ENCODE measurements at regions not wholly inside any gene's neighbourhood (a gene's known extent, or its start where the extent isn't known, plus 50 kb on each side); places are given as distances from the start of the nearest gene placed in this dataset.

DNA sequence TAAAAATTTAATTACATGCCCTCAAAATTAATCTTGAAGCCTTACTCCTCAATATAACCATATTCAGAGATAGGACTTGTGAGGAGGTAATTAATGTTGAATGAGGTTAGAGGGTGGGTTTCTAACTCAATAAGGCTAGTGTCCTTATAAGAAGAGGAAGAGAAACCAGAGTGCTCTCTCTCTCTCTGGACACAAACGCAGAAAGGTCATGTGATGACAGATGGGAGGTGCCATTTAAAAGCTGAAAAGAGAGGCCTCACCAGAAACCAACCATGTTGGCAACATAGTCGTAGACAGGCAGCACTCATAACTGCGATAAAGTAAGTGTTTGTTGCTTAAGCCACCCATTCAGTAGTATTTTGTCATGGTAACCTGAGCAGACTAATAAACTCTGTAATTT is 378.5 kb upstream of the LMO3 start (continued):
- no peak for TF ChIP-seq MAX (CRISPR knock-in tag; IDR thresholded peaks at IDR 0.05)

DNA sequence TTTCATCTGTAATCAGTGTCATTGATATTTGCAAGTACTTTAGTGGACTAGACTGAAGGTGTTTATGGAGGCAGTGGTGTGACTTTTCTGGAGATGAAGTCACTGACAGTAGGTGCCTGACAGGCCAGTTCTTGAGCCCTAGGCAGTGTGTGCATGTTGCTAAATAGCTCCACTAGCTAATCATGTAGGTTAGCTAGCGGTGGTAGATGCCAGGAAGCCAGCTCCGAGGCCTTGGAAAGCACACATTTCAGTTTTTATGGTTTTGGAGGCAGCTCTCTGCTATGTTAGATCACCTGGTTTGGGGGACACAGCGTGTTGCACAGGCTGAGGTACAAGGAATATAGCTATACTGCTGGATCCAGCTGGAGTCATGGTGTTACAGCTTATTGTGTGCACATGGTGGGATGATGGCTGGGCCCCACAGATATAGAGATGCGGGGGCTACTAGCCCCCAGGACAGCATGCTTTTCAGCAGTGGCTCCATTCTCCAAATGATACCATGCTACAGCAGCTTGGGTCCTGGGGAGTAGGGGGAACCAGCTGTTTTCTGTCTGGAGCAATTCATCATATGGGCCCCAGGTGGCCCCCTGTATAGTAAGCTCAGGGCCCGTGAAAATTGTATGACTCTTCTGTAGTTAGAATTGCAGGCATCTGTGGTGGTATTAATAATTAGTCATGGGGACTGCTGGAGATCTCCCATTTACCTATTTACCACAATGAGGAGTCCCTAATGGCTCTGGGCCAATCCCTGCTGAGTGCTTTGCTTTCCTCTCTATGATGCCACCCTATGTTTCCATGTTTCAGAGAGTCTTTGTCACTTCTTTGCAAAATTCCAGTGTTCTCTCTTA is 367.2 kb upstream of the LMO3 start:
- POLR2A ChIA-PET: no interaction called here

More for the DNA sequence above, 367.2 kb upstream of the LMO3 start:
- TF ChIP-seq, protein P1, sequence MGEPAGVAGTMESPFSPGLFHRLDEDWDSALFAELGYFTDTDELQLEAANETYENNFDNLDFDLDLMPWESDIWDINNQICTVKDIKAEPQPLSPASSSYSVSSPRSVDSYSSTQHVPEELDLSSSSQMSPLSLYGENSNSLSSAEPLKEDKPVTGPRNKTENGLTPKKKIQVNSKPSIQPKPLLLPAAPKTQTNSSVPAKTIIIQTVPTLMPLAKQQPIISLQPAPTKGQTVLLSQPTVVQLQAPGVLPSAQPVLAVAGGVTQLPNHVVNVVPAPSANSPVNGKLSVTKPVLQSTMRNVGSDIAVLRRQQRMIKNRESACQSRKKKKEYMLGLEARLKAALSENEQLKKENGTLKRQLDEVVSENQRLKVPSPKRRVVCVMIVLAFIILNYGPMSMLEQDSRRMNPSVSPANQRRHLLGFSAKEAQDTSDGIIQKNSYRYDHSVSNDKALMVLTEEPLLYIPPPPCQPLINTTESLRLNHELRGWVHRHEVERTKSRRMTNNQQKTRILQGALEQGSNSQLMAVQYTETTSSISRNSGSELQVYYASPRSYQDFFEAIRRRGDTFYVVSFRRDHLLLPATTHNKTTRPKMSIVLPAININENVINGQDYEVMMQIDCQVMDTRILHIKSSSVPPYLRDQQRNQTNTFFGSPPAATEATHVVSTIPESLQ (CRISPR knock-in tag; IDR thresholded peaks at IDR 0.05): no peak
- TF ChIP-seq, protein P2, sequence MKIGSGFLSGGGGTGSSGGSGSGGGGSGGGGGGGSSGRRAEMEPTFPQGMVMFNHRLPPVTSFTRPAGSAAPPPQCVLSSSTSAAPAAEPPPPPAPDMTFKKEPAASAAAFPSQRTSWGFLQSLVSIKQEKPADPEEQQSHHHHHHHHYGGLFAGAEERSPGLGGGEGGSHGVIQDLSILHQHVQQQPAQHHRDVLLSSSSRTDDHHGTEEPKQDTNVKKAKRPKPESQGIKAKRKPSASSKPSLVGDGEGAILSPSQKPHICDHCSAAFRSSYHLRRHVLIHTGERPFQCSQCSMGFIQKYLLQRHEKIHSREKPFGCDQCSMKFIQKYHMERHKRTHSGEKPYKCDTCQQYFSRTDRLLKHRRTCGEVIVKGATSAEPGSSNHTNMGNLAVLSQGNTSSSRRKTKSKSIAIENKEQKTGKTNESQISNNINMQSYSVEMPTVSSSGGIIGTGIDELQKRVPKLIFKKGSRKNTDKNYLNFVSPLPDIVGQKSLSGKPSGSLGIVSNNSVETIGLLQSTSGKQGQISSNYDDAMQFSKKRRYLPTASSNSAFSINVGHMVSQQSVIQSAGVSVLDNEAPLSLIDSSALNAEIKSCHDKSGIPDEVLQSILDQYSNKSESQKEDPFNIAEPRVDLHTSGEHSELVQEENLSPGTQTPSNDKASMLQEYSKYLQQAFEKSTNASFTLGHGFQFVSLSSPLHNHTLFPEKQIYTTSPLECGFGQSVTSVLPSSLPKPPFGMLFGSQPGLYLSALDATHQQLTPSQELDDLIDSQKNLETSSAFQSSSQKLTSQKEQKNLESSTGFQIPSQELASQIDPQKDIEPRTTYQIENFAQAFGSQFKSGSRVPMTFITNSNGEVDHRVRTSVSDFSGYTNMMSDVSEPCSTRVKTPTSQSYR (CRISPR knock-in tag; IDR thresholded peaks at IDR 0.05): no peak
- TF ChIP-seq CREM (CRISPR knock-in tag; IDR thresholded peaks at IDR 0.05) (no peak), PRRX2 (CRISPR knock-in tag; IDR thresholded peaks at IDR 0.05) (no peak), RORB (CRISPR knock-in tag; IDR thresholded peaks at IDR 0.05) (no peak), ZNF671 (CRISPR knock-in tag; IDR thresholded peaks at IDR 0.05) (no peak), ZNF396 (CRISPR knock-in tag; IDR thresholded peaks at IDR 0.05; ENCODE audit: borderline replicate concordance) (no peak), NR3C1 (CRISPR knock-in tag; conservative IDR thresholded peaks at IDR 0.05; ENCODE audit: low read depth) (no peak), FOXP1 (CRISPR knock-in tag; IDR thresholded peaks at IDR 0.05; ENCODE audit: borderline replicate concordance) (no peak), TCF7 (CRISPR knock-in tag; IDR thresholded peaks at IDR 0.05; ENCODE audit: low read depth) (no peak), STAT6 (CRISPR knock-in tag; conservative IDR thresholded peaks at IDR 0.05; ENCODE audit: low read depth) (no peak), MYBL2 (CRISPR knock-in tag; IDR thresholded peaks at IDR 0.05) (no peak), OVOL2 (CRISPR knock-in tag; IDR thresholded peaks at IDR 0.05; ENCODE audit: borderline replicate concordance) (no peak), MAX (CRISPR knock-in tag; IDR thresholded peaks at IDR 0.05) (no peak), FOXJ3 (CRISPR knock-in tag; IDR thresholded peaks at IDR 0.05; ENCODE audit: borderline replicate concordance) (no peak)
- Mint-ChIP-seq H3K36me3 (no peaks in the 10 kb centered on the region), H3K27ac (no peak overlapping the region), H3K27me3 (ENCODE audit: low read depth) (no peaks in the 10 kb centered on the region), H3K4me3 (no peak overlapping the region), H3K9me3 (no peaks in the 10 kb centered on the region), H3K4me1 (no peaks in the 10 kb centered on the region)
- DNase-seq (ENCODE audit: low spot score): no peak
- CTCF ChIA-PET: interaction anchor here (1.0 to 1.5 kb wide), 2 partner anchors 33 to 106 kb away, joined by 3 read pairs; no protein-coding TSS in a partner anchor
- no peak for ATAC-seq
